HepG2 (cell line): ENCODE measurements at regions not wholly inside any gene's neighbourhood (a gene's known extent, or its start where the extent isn't known, plus 50 kb on each side); places are given as distances from the start of the nearest gene placed in this dataset.

Experiments
- ZNF143 ChIP-seq: sonication (generic); formaldehyde crosslinking; IDR thresholded peaks from 2 replicates; pipeline ENCODE4 v1.4.0; 2020; ENCODE audit warnings: missing genetic modification reagents
- ZNF292 ChIP-seq: sonication (generic); formaldehyde crosslinking; IDR thresholded peaks from 2 replicates; pipeline ENCODE4 v1.8.1; 2022; ENCODE audit warnings: mild to moderate bottlenecking, low read depth, missing genetic modification reagents, borderline replicate concordance
- ZNF367 ChIP-seq: sonication (generic); formaldehyde crosslinking; IDR thresholded peaks from 2 replicates; pipeline ENCODE4 v1.4.0; 2020; ENCODE audit warnings: missing genetic modification reagents, borderline replicate concordance
- ZNF530 ChIP-seq: sonication (generic); formaldehyde crosslinking; IDR thresholded peaks from 2 replicates; pipeline ENCODE4 v1.5.0; 2020; ENCODE audit warnings: low read depth, mild to moderate bottlenecking, missing genetic modification reagents
- ZNF567 ChIP-seq: sonication (generic); formaldehyde crosslinking; IDR thresholded peaks from 2 replicates; pipeline ENCODE4 v1.8.1; 2023; ENCODE audit warnings: mild to moderate bottlenecking, missing genetic modification reagents, borderline replicate concordance

DNA sequence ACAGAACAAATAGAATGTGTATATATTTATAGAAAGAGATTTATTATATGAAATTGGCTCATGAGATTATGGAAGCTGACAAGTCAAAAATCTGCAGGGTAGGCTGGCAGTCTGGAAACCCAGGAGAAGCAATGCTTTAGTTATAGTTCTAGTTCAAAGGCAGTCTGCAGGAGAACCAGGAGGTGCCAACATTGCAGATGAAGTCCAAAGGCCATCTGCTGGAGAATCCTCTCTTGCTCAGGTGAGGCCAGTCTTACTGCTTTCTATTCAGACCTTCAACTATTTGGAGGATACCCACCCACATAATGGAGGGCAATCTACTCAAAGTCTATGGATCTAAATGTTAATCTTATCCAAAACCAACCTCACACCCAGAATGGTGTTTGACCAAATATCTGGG, 75.9 kb upstream of the MRPS6 start:
- TF ChIP-seq ZNF367 (no peak), ZNF567 (CRISPR knock-in tag) (no peak), ZNF530 (CRISPR knock-in tag) (no peak), ZNF143 (CRISPR knock-in tag) (no peak), ZNF292 (CRISPR knock-in tag) (no peak)
